ENCODE measurements at regions not wholly inside any gene's neighbourhood (a gene's known extent, or its start where the extent isn't known, plus 50 kb on each side); places are given as distances from the start of the nearest gene placed in this dataset.
"Not testable (repeated sequence)": the region's sequence is repeated elsewhere in the genome, so short reads cannot be mapped to it uniquely, and the experiment has no call there.

DNA sequence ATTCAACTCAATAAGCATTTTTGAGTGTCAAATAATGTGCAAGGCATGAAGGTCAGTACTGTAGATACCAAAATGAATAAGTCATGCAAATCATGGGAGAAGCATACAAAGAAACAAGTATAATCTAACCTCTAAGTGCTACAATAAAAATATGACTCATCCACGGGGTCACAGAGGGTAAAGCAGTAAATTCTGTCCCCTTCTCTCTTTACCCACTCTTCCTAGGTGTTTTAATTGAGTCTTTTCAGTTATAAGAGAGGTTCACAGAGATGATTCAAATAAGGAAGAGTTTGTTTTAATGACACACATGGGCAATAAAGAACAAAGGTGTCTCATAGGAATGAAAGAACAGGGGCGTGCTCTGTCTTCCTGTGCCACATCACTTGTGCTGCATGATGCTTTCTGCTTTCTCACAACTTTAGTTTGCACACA lies 71.5 kb upstream of the DAAM1 start:
- DNase-seq (ENCODE audit: low spot score): no peak

DNA sequence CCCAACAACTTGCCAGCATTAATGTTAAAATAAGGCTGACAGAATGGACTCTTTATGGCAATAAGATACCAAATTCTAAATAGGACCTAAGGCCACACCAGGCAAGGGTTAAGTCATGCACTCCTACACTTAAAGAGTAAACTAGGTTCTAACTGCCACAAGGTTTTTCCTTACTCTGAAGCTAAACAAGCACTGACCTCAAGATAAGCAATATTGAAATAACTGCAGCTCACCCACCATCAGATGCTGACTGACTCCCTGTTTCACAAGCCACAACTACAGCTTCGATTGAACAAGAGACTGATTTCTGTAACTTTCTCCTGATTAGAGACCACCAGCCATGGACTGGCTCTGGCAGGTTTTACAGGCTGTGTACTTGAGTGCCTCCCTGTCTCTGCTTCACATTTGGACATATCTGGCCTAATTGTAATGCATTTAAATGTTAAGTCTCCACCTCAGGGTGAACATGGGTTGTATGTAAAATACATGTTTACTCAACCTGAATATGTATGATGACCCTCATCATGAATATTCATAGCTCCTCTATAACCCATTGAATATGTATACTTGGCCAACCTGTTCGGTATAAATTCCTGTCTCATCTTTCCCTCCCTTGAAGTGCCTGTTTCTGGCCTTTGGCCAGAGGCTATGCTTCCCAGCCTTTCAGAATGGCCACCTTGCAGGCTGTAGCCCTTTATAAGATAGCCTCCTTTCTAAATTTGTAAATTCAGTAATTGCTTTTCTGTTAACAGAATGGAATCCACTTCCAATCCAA lies 70.5 kb upstream of the DAAM1 start:
- DNase-seq (ENCODE audit: low spot score): no peak

DNA sequence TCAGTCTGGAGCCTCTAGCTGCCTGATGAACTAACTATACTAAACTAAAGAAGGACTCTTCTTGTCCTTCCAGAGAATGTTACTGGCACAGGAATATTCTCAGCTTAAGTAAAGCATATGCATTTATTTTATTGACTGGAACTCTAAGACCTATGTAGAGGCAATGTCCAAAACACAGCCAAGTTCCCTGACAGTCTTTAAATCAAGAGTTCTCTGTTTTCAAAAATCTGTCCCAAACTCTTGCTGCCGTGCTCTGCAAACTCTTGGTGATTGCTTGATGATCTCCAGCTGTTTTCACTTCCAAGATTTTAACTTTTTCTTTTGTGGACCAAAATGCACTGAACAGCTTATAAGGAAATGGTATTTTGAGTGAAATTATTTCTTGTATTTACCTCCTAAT lies 67.5 kb upstream of the DAAM1 start:
- DNase-seq (ENCODE audit: low spot score): no peak

- no peak for DNase-seq (ENCODE audit: low spot score)
These were observed 64.9 kb upstream of the DAAM1 start for GRCh38 chr14:59123531-59123930.

DNA sequence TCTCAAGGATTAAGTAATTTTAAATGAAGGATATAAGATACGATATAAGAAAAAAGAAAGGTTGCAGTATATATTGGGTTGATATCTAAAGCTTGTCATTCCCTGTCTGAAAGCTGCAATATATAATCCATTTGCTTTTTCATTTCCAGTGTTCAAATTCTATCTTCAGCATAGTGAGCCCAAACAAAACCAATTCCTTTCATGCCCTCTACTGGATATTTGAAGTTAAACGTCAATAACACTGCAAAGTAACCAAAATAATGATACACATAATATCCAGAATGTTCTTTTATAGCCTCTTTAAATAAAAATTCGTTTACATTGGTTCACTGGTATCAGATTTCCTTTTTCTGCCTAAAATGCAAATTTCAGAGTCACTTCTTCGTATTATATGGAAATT lies 64.5 kb upstream of the DAAM1 start:
- no peak for DNase-seq (ENCODE audit: low spot score)

DNA sequence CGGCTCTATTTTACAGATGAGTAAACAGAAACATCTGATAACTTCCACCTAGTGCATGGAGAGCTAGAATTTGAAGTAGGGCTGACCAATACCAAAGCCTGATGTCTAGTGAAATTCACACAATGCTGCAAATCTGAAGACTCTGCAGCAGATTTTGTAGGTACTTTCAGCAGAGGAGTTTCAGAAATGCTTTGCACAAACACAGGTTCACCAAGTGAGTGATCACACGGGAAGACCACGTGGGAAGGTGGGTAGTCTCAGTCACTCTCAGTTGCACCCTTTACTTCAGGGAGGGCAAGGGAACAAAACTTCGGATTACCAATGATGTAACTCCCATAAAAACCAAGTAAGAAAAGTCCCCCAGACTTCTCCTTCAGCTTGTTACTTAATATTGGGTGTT lies 63.3 kb upstream of the DAAM1 start:
- DNase-seq (ENCODE audit: low spot score): no peak

GRCh38 chr14:59126714-59127436 lies 61.6 kb upstream of the DAAM1 start:
- DNase-seq (ENCODE audit: low spot score): peak; percentile 67

DNA sequence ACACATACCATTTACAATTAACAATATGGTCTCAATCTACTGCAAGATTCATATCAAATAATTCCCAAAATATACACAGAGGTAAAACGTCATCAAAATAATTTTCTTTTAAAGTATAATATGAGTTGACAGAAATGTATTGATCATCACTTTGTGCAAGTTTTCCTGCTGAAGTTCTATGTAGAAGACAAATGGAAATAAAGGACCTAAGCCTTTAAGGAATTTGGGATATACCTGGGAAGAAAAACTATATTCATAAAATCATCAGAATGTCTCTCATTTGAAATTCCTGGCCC lies 61.1 kb upstream of the DAAM1 start:
- DNase-seq (ENCODE audit: low spot score): no peak

DNA sequence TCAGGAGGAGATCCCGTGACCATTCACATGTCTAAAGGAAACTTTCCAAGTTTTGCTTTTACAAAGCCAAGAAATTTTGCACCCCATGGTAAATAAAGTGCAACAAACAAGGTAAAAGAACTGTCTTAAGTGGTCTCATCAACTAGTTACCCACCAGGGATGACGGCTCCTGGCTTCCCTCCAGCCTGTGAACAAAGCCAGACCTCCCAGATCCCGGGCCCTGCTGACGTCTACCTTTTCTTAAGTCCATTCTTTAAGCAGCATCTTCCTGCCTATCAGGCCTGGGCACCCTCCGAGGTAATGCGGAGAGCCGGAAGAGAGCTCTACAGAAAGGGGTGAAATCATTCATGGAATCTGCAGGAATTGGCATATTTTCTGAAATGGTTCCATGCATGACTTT lies 58.0 kb upstream of the DAAM1 start:
- DNase-seq (ENCODE audit: low spot score): no peak

GRCh38 chr14:59131938-59132795 lies 56.3 kb upstream of the DAAM1 start:
- DNase-seq (ENCODE audit: low spot score): no peak

- no peak for DNase-seq (ENCODE audit: low spot score)
These were observed 55.5 kb upstream of the DAAM1 start for GRCh38 chr14:59132796-59133494.

DNA sequence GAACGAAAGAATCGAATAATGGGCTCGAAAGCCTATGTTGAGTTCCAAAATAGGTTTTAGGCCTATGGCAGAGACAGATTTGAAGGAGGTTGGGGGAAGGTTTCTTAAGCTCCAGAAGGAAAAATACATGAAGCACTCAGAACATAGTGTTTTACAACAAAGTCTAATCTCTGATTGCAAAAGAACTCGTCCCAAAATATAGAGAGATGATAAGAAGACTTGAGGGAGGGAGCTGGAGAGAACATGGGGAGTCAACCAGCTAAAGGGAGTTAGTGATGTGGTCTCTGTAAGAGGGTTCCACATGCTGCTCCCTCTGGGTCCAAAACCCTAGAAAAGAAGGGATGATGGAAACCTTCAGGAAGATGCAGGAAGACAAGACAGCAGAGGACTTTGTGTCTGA lies 54.8 kb upstream of the DAAM1 start:
- DNase-seq (ENCODE audit: low spot score): no peak

DNA sequence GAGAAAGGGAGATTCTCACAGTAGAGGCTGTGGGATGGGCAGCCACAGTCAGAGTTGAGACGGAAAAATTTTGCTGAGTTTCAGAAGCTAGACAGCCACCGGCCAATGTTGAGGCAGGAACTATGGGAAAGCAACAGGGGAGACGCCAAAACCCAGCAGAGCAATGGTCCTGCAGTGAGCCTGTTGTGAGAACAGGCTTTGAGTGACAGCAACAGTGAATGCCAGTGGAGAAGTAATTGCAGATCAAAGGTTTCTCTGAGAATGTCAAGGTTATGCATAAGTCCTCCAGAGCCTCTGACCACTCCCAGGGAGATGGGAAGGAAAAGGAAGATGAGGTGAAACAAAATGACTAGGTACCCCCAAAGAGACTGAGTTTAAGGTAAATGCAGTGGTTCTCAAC lies 54.2 kb upstream of the DAAM1 start:
- DNase-seq (ENCODE audit: low spot score): no peak

- DNase-seq (ENCODE audit: low spot score): no peak
These were observed 51.2 kb upstream of the DAAM1 start for GRCh38 chr14:59137256-59137655.

DNA sequence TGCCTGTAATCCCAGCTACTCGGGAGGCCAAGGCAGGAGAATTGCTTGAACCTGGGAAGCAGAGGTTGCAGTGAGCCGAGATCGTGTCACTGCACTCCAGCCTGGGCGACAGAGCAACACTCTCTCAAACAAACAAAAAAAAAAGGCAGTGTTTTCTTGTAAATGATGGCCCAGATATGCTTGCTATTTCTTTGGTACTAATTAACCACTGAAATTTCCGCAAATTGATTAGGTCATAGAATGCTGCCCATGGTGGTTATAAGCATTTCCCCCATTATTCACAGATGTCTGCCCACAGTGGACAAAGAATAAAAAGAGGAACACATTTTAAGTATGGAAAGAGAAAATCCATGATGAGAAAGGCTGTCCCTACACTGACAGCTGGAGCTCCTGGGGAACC lies 49.9 kb upstream of the DAAM1 start:
- not testable (repeated sequence) for DNase-seq (ENCODE audit: low spot score)

Data from activated CD4-positive, alpha-beta T cell treated with anti-CD3 and anti-CD28 coated beads, Interleukin-2, Interleukin-4, amounts not matched to agents 100 ng/mL and 50 ng/mL, durations not matched to agents 16 hours and 8 hours (primary cell).